Ovary (tissue), 7 donors: ENCODE measurements at regions not wholly inside any gene's neighbourhood (a gene's known extent, or its start where the extent isn't known, plus 50 kb on each side); places are given as distances from the start of the nearest gene placed in this dataset.

Experiments used
- DNase-seq, 5 donors: peaks; one replicate each; pipeline ENCODE4 v3.0.0-alpha.2; 2019 to 2020
- H3K27ac ChIP-seq, 2 donors: fragments of 200-600 bp; one replicate each; pipeline versions ENCODE4 v1.5.1 to v1.8.0; 2019 to 2022
- H3K27me3 ChIP-seq: fragments of 200-600 bp; one replicate; pipeline ENCODE4 v1.8.0; 2022
- H3K36me3 ChIP-seq: fragments of 200-600 bp; sonication (generic); one replicate; pipeline ENCODE4 v1.5.1; 2019
- H3K4me1 ChIP-seq: one replicate; pipeline ENCODE4 v1.8.1; 2013; ENCODE audit warnings: mild to moderate bottlenecking, moderate library complexity; ENCODE audit not compliant: insufficient read depth
- H3K4me3 ChIP-seq: fragments of 200-600 bp; sonication (generic); one replicate; pipeline ENCODE4 v1.5.1; 2017
- H3K9me3 ChIP-seq, 2 donors: fragments of 200-600 bp in 1 of 2; sonication (generic) in 1 of 2; one replicate each; pipeline versions ENCODE4 v1.5.1 to v1.8.1; 2013 to 2019; ENCODE audit warnings: mild to moderate bottlenecking in 1 of 2, moderate library complexity in 1 of 2
- CTCF ChIP-seq, 3 donors: fragments of 450-650 bp in 2 of 3; fragments of 200-600 bp in 1 of 3; IDR thresholded peaks; one replicate each; pipeline versions ENCODE4 v1.5.1 to v1.8.0; 2016 to 2022; ENCODE audit warnings: antibody characterized with exemption in 3 of 3, mild to moderate bottlenecking in 1 of 3
- EP300 ChIP-seq: sonication (generic); formaldehyde crosslinking; IDR thresholded peaks from one replicate; pipeline ENCODE4 v1.6.1; 2017; ENCODE audit warnings: antibody characterized with exemption
- POLR2A ChIP-seq: fragments of 450-650 bp; IDR thresholded peaks from one replicate; pipeline ENCODE4 v1.6.1; 2017; ENCODE audit warnings: antibody characterized with exemption, mild to moderate bottlenecking, moderate library complexity
- WGBS, 3 donors: extraction: QIAGEN DNeasy Blood & Tissue Kit in 1 of 3; methylation state at CpG; one replicate each; pipeline versions ENCODE4 v1.1.5 to v1.1.7; 2013 to 2017; 5-methylcytosine and 5-hydroxymethylcytosine counted together
- intact Hi-C, 4 donors: fragments of 100-400 bp; cut with DNase I; formaldehyde crosslinking; loops; one replicate each; pipeline versions ENCODE4 v1.11.0 to v1.15.1; 2022 to 2023
- donor health status: DM: no; HTN: no; CAD: no; lungs with moderate emphysema.
- donor health status: DM: no; HTN: no; CAD: no.
- donor health status: Bipolar disorder and iron deficiency.
- donor health status: DM: no; HTN: no; CAD: no.
- donor health status: DM: yes; HTN: yes; CAD: no.

- Histone ChIP-seq H3K9me3 (no peaks in the 10 kb centered on the region), H3K4me1 (no peaks in the 10 kb centered on the region), H3K27ac (no peak overlapping the region), H3K36me3 (no peaks in the 10 kb centered on the region), H3K4me3 (no peak overlapping the region), H3K27me3 (no peaks in the 10 kb centered on the region)
- WGBS, 3 donors, result 28 to 43% (median 36%) methylated on average over 5 of the region's 5 CpGs
- no peak for TF ChIP-seq POLR2A
- TF ChIP-seq CTCF (IDR thresholded peaks at IDR 0.05), result no peak
- TF ChIP-seq EP300, result no peak
- intact Hi-C loops, result no loop called here
- DNase-seq, result no peak
Observed at GRCh38 chr2:175576875-175577274, 395.4 kb upstream of the ATP5MC3 start.

DNA sequence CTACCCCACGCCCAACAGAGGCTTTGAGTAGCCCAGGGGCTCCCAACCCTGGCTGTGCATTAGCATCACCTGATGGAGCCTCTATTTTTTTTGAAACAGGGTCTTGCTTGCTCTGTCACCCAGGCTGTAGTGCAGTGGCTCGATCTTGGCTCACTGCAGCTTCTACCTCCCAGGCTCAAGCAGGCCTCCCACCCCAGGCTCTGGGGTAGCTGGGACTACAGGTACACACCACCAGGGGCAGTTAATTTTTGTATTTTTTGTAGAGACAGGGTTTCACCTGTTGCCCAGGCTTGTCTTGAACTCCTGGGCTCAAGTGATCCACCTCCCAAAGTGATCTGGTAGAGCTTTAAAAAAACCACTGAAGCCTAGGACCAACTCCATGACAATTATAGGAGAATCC is 394.8 kb upstream of the ATP5MC3 start:
- Histone ChIP-seq H3K27me3 (no peaks in the 10 kb centered on the region), H3K9me3 (no peaks in the 10 kb centered on the region), H3K4me3 (no peak overlapping the region), H3K36me3 (no peaks in the 10 kb centered on the region), H3K4me1 (no peaks in the 10 kb centered on the region), H3K27ac (no peak overlapping the region)
- no peak for TF ChIP-seq CTCF (IDR thresholded peaks at IDR 0.05)
- no peak for TF ChIP-seq EP300
- TF ChIP-seq POLR2A, result no peak
- 85 to 93% (median 92%) methylated on average over 2 of the region's 2 CpGs for WGBS, 3 donors
- no peak for DNase-seq
- intact Hi-C loops, result no loop called here

DNA sequence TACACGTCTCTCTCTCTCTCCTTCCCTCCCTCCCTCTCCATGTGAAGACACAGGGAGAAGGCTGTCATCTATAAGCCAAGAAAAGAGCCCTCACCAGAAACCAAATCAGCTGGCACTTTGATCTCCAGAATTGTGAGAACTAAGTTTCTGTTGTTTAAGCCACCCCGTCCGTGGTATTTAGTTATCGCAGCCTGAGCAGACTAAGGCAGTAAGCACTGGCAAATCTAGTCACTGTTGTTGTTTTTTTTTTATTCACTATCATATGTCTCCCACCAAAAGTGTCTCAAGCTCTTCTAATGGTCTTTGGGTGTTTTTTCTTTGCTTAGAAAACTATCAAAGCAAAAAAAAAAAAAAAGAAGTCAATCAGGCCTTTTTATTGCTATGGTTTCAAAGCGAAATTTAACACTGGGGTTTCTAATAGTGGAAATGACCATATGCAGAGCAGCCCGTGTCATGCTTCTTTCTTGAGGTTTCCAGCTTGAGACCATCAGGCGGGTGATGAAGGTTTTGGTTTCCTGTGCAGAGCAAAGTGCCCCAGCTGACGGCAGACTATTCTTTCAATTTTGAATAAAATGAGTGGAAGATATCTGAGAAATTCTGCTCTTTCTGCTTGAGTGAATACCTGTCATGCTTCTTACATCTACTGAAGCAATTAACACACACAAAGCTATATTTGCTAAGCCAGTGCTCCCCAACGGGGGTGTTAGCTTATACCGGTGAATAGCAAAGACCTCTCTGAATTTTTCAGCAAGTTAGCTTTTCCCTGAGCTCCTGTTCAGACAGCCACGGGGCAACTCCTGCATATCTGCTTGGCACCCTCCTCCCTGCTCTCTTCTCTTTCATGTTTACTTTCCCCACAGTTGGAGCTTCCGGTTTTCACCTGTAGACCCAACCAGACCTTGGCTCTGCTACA is 394.1 kb upstream of the ATP5MC3 start:
- WGBS, 3 donors, result 67 to 71% (median 69%) methylated on average over 12 of the region's 12 CpGs
- Histone ChIP-seq H3K4me1 (no peaks in the 10 kb centered on the region), H3K27me3 (no peaks in the 10 kb centered on the region), H3K4me3 (no peak overlapping the region), H3K27ac (no peak overlapping the region), H3K9me3 (no peaks in the 10 kb centered on the region), H3K36me3 (no peaks in the 10 kb centered on the region)
- no peak for TF ChIP-seq EP300
- TF ChIP-seq CTCF (IDR thresholded peaks at IDR 0.05), result no peak
- TF ChIP-seq POLR2A, result no peak
- no peak for DNase-seq
- intact Hi-C loops, result no loop called here

DNA sequence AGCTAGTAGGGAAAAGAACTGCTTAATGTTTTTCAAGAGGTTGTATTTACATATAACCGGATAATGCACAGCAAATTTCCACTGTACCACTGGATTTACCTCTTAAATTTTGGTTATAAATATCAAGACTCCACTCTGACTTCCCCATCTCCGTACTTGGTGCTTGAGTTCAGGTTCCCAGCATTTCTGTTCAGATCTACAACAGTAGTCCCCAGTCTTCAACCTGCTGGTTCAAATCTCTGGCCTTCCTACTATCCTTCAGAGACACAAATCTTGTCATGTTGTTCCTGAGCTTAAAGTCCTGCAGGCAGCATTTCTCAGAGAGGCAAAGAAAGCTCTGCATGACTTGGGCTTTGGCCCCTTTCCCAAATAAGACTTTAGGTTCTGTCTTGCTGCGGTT is 392.6 kb upstream of the ATP5MC3 start:
- H3K9me3 ChIP-seq, result no peaks in the 10 kb centered on the region
- H3K27me3 ChIP-seq, result no peaks in the 10 kb centered on the region
- H3K4me3 ChIP-seq, result no peak overlapping the region
- no peak for DNase-seq
- no peak overlapping the region for H3K27ac ChIP-seq
- TF ChIP-seq POLR2A (no peak), EP300 (no peak), CTCF (IDR thresholded peaks at IDR 0.05) (no peak)
- WGBS, 3 donors, result 92 to 95% (median 94%) methylated on average over 3 of the region's 3 CpGs
- intact Hi-C loops, result no loop called here
- no peaks in the 10 kb centered on the region for H3K36me3 ChIP-seq
- no peaks in the 10 kb centered on the region for H3K4me1 ChIP-seq
